Ishikawa (cell line): ENCODE measurements at regions not wholly inside any gene's neighbourhood (a gene's known extent, or its start where the extent isn't known, plus 50 kb on each side); places are given as distances from the start of the nearest gene placed in this dataset.

Experiments used
- CEBPB ChIP-seq: IDR thresholded peaks from 2 replicates; pipeline ENCODE4 v1.6.1; 2012
- CREB1 ChIP-seq: IDR thresholded peaks from 2 replicates; pipeline ENCODE4 v1.6.1; 2012; ENCODE audit warnings: low read depth
- EGR1 ChIP-seq: IDR thresholded peaks from 2 replicates; pipeline ENCODE4 v1.6.1; 2012
- EP300 ChIP-seq: IDR thresholded peaks from 2 replicates; pipeline ENCODE4 v1.6.1; 2012; ENCODE audit warnings: borderline replicate concordance
- FOXM1 ChIP-seq: IDR thresholded peaks from 2 replicates; pipeline ENCODE4 v1.6.1; 2012; ENCODE audit warnings: low read depth, borderline replicate concordance
- MAX ChIP-seq: IDR thresholded peaks from 2 replicates; pipeline ENCODE4 v1.6.1; 2012
- NFIC ChIP-seq: IDR thresholded peaks from 2 replicates; pipeline ENCODE4 v1.6.1; 2012
- RAD21 ChIP-seq: IDR thresholded peaks from 2 replicates; pipeline ENCODE4 v1.6.1; 2012; ENCODE audit warnings: low read depth
- REST ChIP-seq: IDR thresholded peaks from 2 replicates; pipeline ENCODE4 v1.6.1; 2012; ENCODE audit warnings: low read depth, mild to moderate bottlenecking
- TAF1 ChIP-seq: IDR thresholded peaks from 2 replicates; pipeline ENCODE4 v1.6.1; 2012; ENCODE audit warnings: low read depth, mild to moderate bottlenecking
- TCF12 ChIP-seq: IDR thresholded peaks from 2 replicates; pipeline ENCODE4 v1.6.1; 2012; ENCODE audit warnings: low read depth
- TEAD4 ChIP-seq: IDR thresholded peaks from 2 replicates; pipeline ENCODE4 v1.6.1; 2012
- USF1 ChIP-seq: IDR thresholded peaks from 2 replicates; pipeline ENCODE4 v1.6.1; 2012
- YY1 ChIP-seq: IDR thresholded peaks from 2 replicates; pipeline ENCODE4 v1.6.1; 2012; ENCODE audit warnings: low read depth
- ZBTB7A ChIP-seq: IDR thresholded peaks from 2 replicates; pipeline ENCODE4 v1.6.1; 2012; ENCODE audit warnings: low read depth

GRCh38 chr7:115387137-115387536 is 465.2 kb downstream of the MDFIC start:
- TF ChIP-seq ZBTB7A: no peak

GRCh38 chr7:115379321-115379720 is 457.4 kb downstream of the MDFIC start:
- TF ChIP-seq TEAD4 (no peak), REST (no peak), TAF1 (no peak), RAD21 (no peak), TCF12 (no peak), EGR1 (no peak), ZBTB7A (no peak), CEBPB (no peak), MAX (no peak), CREB1 (no peak)

- TF ChIP-seq EGR1 (no peak), NFIC (no peak), EP300 (no peak), ZBTB7A (no peak), CREB1 (no peak), USF1 (no peak), FOXM1 (no peak), TAF1 (no peak), REST (no peak), TCF12 (no peak), TEAD4 (no peak), RAD21 (no peak), YY1 (no peak), CEBPB (no peak), MAX (no peak)
These were observed 447.1 kb downstream of the MDFIC start for GRCh38 chr7:115368998-115369397.

- no peak for TF ChIP-seq USF1
- no peak for TF ChIP-seq EGR1
- no peak for TF ChIP-seq REST
- no peak for TF ChIP-seq YY1
- no peak for TF ChIP-seq FOXM1
- no peak for TF ChIP-seq TCF12
- TF ChIP-seq ZBTB7A: no peak
- TF ChIP-seq CREB1: no peak
- no peak for TF ChIP-seq MAX
- TF ChIP-seq RAD21: no peak
- no peak for TF ChIP-seq CEBPB
- no peak for TF ChIP-seq EP300
- TF ChIP-seq TAF1: no peak
- TF ChIP-seq NFIC: no peak
- TF ChIP-seq TEAD4: no peak
These were observed 442.0 kb downstream of the MDFIC start for GRCh38 chr7:115363916-115364315.

- TF ChIP-seq TCF12: no peak
These were observed 438.1 kb downstream of the MDFIC start for GRCh38 chr7:115359955-115360354.
